Gastroesophageal sphincter (tissue), 3 donors: ENCODE measurements at regions not wholly inside any gene's neighbourhood (a gene's known extent, or its start where the extent isn't known, plus 50 kb on each side); places are given as distances from the start of the nearest gene placed in this dataset.

Experiments
- CTCF ChIP-seq, 4 experiments: fragments of 200-600 bp in 2 of 4; fragments of 450-650 bp in 2 of 4; sonication (generic) in 1 of 4; IDR thresholded peaks; one replicate each; pipeline ENCODE4 v1.5.1; 2017 to 2019; ENCODE audit warnings: antibody characterized with exemption in 4 of 4, mild to moderate bottlenecking in 2 of 4, moderate library complexity in 2 of 4
- POLR2AphosphoS5 ChIP-seq: sonication (generic); formaldehyde crosslinking; IDR thresholded peaks from one replicate; pipeline ENCODE4 v1.6.1; 2017; ENCODE audit warnings: antibody characterized with exemption

GRCh38 chr7:84904561-84904960 lies 282.3 kb downstream of the SEMA3D start:
- TF ChIP-seq POLR2AphosphoS5 = no peak
- no peak for TF ChIP-seq CTCF (IDR thresholded peaks at IDR 0.05)
